ENCODE measurements at regions not wholly inside any gene's neighbourhood (a gene's known extent, or its start where the extent isn't known, plus 50 kb on each side); places are given as distances from the start of the nearest gene placed in this dataset.

DNA sequence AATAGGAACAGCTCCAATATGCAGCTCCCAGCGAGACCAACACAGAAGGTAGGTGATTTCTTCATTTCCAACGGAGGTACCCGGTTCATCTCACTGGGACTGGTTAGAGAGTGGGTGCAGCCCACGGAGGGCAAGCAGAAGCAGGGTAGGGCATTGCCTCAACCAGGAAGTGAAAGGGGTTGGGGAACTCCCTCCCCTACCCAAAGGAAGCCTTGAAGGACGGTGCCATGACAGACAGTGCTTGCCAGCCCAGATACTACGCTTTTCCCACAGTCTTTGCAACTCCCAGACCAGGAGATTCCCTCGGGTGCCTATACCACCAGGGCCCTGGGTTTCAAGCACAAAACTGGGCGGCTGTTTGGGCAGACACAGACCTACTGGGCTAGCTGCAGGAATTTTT, 576.9 kb upstream of the NECTIN3 start (continued):
- TF ChIP-seq, protein P1, sequence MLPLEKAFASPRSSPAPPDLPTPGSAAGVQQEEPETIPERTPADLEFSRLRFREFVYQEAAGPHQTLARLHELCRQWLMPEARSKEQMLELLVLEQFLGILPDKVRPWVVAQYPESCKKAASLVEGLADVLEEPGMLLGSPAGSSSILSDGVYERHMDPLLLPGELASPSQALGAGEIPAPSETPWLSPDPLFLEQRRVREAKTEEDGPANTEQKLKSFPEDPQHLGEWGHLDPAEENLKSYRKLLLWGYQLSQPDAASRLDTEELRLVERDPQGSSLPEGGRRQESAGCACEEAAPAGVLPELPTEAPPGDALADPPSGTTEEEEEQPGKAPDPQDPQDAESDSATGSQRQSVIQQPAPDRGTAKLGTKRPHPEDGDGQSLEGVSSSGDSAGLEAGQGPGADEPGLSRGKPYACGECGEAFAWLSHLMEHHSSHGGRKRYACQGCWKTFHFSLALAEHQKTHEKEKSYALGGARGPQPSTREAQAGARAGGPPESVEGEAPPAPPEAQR (CRISPR knock-in tag; IDR thresholded peaks at IDR 0.05): no peak
- TF ChIP-seq, protein P2, sequence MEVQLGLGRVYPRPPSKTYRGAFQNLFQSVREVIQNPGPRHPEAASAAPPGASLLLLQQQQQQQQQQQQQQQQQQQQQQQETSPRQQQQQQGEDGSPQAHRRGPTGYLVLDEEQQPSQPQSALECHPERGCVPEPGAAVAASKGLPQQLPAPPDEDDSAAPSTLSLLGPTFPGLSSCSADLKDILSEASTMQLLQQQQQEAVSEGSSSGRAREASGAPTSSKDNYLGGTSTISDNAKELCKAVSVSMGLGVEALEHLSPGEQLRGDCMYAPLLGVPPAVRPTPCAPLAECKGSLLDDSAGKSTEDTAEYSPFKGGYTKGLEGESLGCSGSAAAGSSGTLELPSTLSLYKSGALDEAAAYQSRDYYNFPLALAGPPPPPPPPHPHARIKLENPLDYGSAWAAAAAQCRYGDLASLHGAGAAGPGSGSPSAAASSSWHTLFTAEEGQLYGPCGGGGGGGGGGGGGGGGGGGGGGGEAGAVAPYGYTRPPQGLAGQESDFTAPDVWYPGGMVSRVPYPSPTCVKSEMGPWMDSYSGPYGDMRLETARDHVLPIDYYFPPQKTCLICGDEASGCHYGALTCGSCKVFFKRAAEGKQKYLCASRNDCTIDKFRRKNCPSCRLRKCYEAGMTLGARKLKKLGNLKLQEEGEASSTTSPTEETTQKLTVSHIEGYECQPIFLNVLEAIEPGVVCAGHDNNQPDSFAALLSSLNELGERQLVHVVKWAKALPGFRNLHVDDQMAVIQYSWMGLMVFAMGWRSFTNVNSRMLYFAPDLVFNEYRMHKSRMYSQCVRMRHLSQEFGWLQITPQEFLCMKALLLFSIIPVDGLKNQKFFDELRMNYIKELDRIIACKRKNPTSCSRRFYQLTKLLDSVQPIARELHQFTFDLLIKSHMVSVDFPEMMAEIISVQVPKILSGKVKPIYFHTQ (CRISPR knock-in tag; IDR thresholded peaks at IDR 0.05): no peak
- TF ChIP-seq TCF7 (CRISPR knock-in tag; IDR thresholded peaks at IDR 0.05; ENCODE audit: low read depth) (no peak), FOXJ3 (CRISPR knock-in tag; IDR thresholded peaks at IDR 0.05; ENCODE audit: borderline replicate concordance) (no peak), MYBL2 (CRISPR knock-in tag; IDR thresholded peaks at IDR 0.05) (no peak)
- TF ChIP-seq, protein P3, sequence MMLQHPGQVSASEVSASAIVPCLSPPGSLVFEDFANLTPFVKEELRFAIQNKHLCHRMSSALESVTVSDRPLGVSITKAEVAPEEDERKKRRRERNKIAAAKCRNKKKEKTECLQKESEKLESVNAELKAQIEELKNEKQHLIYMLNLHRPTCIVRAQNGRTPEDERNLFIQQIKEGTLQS (CRISPR knock-in tag; conservative IDR thresholded peaks at IDR 0.05): no peak
- TF ChIP-seq, protein P4, sequence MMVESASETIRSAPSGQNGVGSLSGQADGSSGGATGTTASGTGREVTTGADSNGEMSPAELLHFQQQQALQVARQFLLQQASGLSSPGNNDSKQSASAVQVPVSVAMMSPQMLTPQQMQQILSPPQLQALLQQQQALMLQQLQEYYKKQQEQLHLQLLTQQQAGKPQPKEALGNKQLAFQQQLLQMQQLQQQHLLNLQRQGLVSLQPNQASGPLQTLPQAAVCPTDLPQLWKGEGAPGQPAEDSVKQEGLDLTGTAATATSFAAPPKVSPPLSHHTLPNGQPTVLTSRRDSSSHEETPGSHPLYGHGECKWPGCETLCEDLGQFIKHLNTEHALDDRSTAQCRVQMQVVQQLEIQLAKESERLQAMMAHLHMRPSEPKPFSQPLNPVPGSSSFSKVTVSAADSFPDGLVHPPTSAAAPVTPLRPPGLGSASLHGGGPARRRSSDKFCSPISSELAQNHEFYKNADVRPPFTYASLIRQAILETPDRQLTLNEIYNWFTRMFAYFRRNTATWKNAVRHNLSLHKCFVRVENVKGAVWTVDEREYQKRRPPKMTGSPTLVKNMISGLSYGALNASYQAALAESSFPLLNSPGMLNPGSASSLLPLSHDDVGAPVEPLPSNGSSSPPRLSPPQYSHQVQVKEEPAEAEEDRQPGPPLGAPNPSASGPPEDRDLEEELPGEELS (CRISPR knock-in tag; IDR thresholded peaks at IDR 0.05): no peak
- TF ChIP-seq, protein P5, sequence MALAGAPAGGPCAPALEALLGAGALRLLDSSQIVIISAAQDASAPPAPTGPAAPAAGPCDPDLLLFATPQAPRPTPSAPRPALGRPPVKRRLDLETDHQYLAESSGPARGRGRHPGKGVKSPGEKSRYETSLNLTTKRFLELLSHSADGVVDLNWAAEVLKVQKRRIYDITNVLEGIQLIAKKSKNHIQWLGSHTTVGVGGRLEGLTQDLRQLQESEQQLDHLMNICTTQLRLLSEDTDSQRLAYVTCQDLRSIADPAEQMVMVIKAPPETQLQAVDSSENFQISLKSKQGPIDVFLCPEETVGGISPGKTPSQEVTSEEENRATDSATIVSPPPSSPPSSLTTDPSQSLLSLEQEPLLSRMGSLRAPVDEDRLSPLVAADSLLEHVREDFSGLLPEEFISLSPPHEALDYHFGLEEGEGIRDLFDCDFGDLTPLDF (CRISPR knock-in tag; IDR thresholded peaks at IDR 0.05): no peak

DNA sequence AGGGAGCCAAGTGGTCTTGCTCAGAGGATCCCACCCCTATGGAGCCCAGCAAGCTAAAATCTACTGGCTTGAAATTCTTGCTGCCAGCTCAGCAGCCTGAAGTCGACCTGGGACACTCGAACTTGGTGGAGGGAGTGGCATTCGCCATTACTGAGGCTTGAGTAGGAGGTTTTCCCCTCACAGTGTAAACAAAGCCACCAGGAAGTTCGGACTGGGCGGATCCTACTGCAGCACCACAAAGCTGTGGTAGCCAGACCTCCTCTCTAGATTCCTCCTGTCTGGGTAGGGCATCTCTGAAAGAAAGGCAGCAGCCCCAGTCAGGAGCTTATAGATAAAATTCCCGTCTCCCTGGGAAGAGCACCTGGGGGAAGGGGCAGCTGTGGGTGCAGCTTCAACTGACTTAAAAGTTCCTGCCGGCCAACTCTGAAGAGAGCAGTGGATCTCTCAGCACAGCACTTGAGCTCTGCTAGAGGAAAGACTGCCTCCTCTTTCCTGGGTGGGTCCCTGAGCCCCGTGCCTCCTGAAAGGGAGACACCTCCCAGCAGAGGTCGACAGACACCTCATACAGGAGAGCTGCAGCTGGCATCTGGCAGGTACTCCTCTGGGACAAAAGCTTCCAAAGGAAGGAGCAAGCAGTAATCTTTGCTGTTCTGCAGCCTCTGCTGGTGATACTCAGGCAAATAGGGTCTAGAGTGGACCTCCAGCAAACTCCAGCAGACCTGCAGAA, 576.3 kb upstream of the NECTIN3 start:
- Mint-ChIP-seq H3K4me1 (peaks cover 19% of the 10 kb centered on the region), H3K27me3 (ENCODE audit: low read depth) (no peaks in the 10 kb centered on the region), H3K36me3 (peaks cover 10% of the 10 kb centered on the region), H3K4me3 (no peak overlapping the region), H3K9me3 (peaks cover 16% of the 10 kb centered on the region), H3K27ac (no peak overlapping the region)
- CTCF ChIA-PET: interaction anchor here (0.6 to 0.9 kb wide), 2 partner anchors 385 to 511 kb away, joined by 3 to 4 read pairs; no protein-coding TSS in a partner anchor
- ATAC-seq: peak; percentile 46; the same call in 1 of the 2 replicates
- POLR2A ChIA-PET: interaction anchor here (0.5 kb wide), 1 partner anchor 198 kb away, joined by 3 read pairs; no protein-coding TSS in a partner anchor
- peak; percentile 18 for DNase-seq (ENCODE audit: low spot score)
- TF ChIP-seq NFATC4 (CRISPR knock-in tag; IDR thresholded peaks at IDR 0.05) (no peak), NR3C1 (CRISPR knock-in tag; conservative IDR thresholded peaks at IDR 0.05; ENCODE audit: low read depth) (no peak), JUN (CRISPR knock-in tag; IDR thresholded peaks at IDR 0.05) (no peak), ZNF232 (CRISPR knock-in tag; IDR thresholded peaks at IDR 0.05) (no peak), ZNF671 (CRISPR knock-in tag; IDR thresholded peaks at IDR 0.05) (no peak), ELF4 (CRISPR knock-in tag; IDR thresholded peaks at IDR 0.05; ENCODE audit: low read depth) (no peak), NFE2L1 (CRISPR knock-in tag; IDR thresholded peaks at IDR 0.05) (no peak), EMX1 (CRISPR knock-in tag; IDR thresholded peaks at IDR 0.05) (no peak), SOX15 (CRISPR knock-in tag; IDR thresholded peaks at IDR 0.05) (no peak)
- TF ChIP-seq, protein P6, sequence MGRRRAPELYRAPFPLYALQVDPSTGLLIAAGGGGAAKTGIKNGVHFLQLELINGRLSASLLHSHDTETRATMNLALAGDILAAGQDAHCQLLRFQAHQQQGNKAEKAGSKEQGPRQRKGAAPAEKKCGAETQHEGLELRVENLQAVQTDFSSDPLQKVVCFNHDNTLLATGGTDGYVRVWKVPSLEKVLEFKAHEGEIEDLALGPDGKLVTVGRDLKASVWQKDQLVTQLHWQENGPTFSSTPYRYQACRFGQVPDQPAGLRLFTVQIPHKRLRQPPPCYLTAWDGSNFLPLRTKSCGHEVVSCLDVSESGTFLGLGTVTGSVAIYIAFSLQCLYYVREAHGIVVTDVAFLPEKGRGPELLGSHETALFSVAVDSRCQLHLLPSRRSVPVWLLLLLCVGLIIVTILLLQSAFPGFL (CRISPR knock-in tag; IDR thresholded peaks at IDR 0.05; ENCODE audit: borderline replicate concordance): no peak
- TF ChIP-seq, protein P7, sequence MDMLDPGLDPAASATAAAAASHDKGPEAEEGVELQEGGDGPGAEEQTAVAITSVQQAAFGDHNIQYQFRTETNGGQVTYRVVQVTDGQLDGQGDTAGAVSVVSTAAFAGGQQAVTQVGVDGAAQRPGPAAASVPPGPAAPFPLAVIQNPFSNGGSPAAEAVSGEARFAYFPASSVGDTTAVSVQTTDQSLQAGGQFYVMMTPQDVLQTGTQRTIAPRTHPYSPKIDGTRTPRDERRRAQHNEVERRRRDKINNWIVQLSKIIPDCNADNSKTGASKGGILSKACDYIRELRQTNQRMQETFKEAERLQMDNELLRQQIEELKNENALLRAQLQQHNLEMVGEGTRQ (CRISPR knock-in tag; IDR thresholded peaks at IDR 0.05): no peak
- TF ChIP-seq, protein P8, sequence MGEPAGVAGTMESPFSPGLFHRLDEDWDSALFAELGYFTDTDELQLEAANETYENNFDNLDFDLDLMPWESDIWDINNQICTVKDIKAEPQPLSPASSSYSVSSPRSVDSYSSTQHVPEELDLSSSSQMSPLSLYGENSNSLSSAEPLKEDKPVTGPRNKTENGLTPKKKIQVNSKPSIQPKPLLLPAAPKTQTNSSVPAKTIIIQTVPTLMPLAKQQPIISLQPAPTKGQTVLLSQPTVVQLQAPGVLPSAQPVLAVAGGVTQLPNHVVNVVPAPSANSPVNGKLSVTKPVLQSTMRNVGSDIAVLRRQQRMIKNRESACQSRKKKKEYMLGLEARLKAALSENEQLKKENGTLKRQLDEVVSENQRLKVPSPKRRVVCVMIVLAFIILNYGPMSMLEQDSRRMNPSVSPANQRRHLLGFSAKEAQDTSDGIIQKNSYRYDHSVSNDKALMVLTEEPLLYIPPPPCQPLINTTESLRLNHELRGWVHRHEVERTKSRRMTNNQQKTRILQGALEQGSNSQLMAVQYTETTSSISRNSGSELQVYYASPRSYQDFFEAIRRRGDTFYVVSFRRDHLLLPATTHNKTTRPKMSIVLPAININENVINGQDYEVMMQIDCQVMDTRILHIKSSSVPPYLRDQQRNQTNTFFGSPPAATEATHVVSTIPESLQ (CRISPR knock-in tag; IDR thresholded peaks at IDR 0.05): no peak
- TF ChIP-seq, protein P2 (CRISPR knock-in tag; IDR thresholded peaks at IDR 0.05): no peak

All from WTC11 (cell line).